ENCODE measurements at regions not wholly inside any gene's neighbourhood (a gene's known extent, or its start where the extent isn't known, plus 50 kb on each side); places are given as distances from the start of the nearest gene placed in this dataset.

GRCh38 chr3:177279118-177279815 is 82.0 kb upstream of the TBL1XR1 start:
- TF ChIP-seq SIN3A (IDR thresholded peaks at IDR 0.05; ENCODE audit: borderline replicate concordance, insufficient read depth, low read length): no peak
- TF ChIP-seq POLR2AphosphoS5 (IDR thresholded peaks at IDR 0.05; ENCODE audit: low read depth, low read length): no peak
- TF ChIP-seq REST (IDR thresholded peaks at IDR 0.05; ENCODE audit: insufficient read depth in 1 of 2, low read depth in 2 of 2, low read length in 2 of 2): no peak
- TF ChIP-seq TAF1 (IDR thresholded peaks at IDR 0.05; ENCODE audit: borderline replicate concordance, insufficient read depth, low read length): no peak
- TF ChIP-seq FOXP2 (optimal IDR thresholded peaks at IDR 0.05; ENCODE audit: borderline replicate concordance, extremely low read depth, extremely low read length, insufficient read depth): no peak
